GM12878 (cell line): ENCODE measurements at regions not wholly inside any gene's neighbourhood (a gene's known extent, or its start where the extent isn't known, plus 50 kb on each side); places are given as distances from the start of the nearest gene placed in this dataset.

Experiments
- BACH1 ChIP-seq: fragments of 450-650 bp; IDR thresholded peaks from 2 replicates; pipeline ENCODE4 v1.6.1; 2017; ENCODE audit warnings: mild to moderate bottlenecking, borderline replicate concordance
- BMI1 ChIP-seq: fragments of 450-650 bp; IDR thresholded peaks from 2 replicates; pipeline ENCODE4 v1.6.1; 2016; ENCODE audit warnings: mild to moderate bottlenecking, moderate library complexity, borderline replicate concordance
- E2F8 ChIP-seq: fragments of 450-650 bp; IDR thresholded peaks from 2 replicates; pipeline ENCODE4 v1.6.1; 2018; ENCODE audit warnings: mild to moderate bottlenecking, low read depth, moderate library complexity; ENCODE audit not compliant: partially characterized antibody
- ELK1 ChIP-seq: IDR thresholded peaks from 2 replicates; pipeline ENCODE4 v1.6.1; 2012; ENCODE audit warnings: low read depth, low read length, improper control_type of control experiment
- ESRRA ChIP-seq: IDR thresholded peaks from 2 replicates; pipeline ENCODE4 v1.6.1; 2012; ENCODE audit warnings: mild to moderate bottlenecking, low read length, improper control_type of control experiment
- ETV6 ChIP-seq, 2 experiments: fragments of 450-650 bp in 1 of 2; IDR thresholded peaks in 1 of 2; conservative IDR thresholded peaks in 1 of 2; 2 replicates each; pipeline ENCODE4 v1.6.1; 2014; ENCODE audit warnings: antibody characterized with exemption in 1 of 2, borderline replicate concordance in 1 of 2, low read depth in 1 of 2, mild to moderate bottlenecking in 1 of 2, moderate library complexity in 1 of 2
- FOXK2 ChIP-seq: fragments of 450-650 bp; IDR thresholded peaks from 2 replicates; pipeline ENCODE4 v1.6.1; 2017; ENCODE audit warnings: mild to moderate bottlenecking, moderate library complexity
- FOXM1 ChIP-seq: IDR thresholded peaks from 2 replicates; pipeline ENCODE4 v1.6.1; 2012; ENCODE audit warnings: low read depth, mild to moderate bottlenecking, inconsistent platforms, low read length, moderate library complexity
- GABPA ChIP-seq: IDR thresholded peaks from 2 replicates; pipeline ENCODE4 v1.6.1; 2014; ENCODE audit warnings: antibody characterized with exemption, low read depth, mild to moderate bottlenecking, inconsistent platforms
- HCFC1 ChIP-seq: fragments of 150-350 bp; IDR thresholded peaks from 2 replicates; pipeline ENCODE4 v1.6.1; 2014; ENCODE audit warnings: low read length
- IRF5 ChIP-seq: fragments of 450-650 bp; IDR thresholded peaks from 2 replicates; pipeline ENCODE4 v1.6.1; 2017; ENCODE audit warnings: borderline replicate concordance
- NR2F1 ChIP-seq: fragments of 450-650 bp; conservative IDR thresholded peaks from 2 replicates; pipeline ENCODE4 v1.6.1; 2017; ENCODE audit warnings: mild to moderate bottlenecking
- NRF1 ChIP-seq: conservative IDR thresholded peaks from 2 replicates; pipeline ENCODE4 v1.6.1; 2011; ENCODE audit warnings: mild to moderate bottlenecking, low read depth, low read length, improper control_type of control experiment
- POLR2AphosphoS2 ChIP-seq: IDR thresholded peaks from 2 replicates; pipeline ENCODE4 v1.6.1; 2011; ENCODE audit warnings: low read depth, mild to moderate bottlenecking, low read length, improper control_type of control experiment, moderate library complexity
- POU2F2 ChIP-seq: IDR thresholded peaks from 3 replicates; pipeline ENCODE4 v1.6.1; 2011; ENCODE audit warnings: low read depth, mild to moderate bottlenecking, low read length, borderline replicate concordance
- RAD21 ChIP-seq: IDR thresholded peaks from 2 replicates; pipeline ENCODE4 v1.6.1; 2011; ENCODE audit warnings: mild to moderate bottlenecking, low read depth, low read length, moderate library complexity; ENCODE audit not compliant: insufficient read depth
- RELA ChIP-seq: fragments of 450-650 bp; IDR thresholded peaks from 2 replicates; pipeline ENCODE4 v1.8.0; 2014; ENCODE audit warnings: borderline replicate concordance; ENCODE audit not compliant: partially characterized antibody
- RELB ChIP-seq: fragments of 450-650 bp; IDR thresholded peaks from 2 replicates; pipeline ENCODE4 v1.6.1; 2017; ENCODE audit warnings: low read depth, mild to moderate bottlenecking, moderate library complexity
- SIX5 ChIP-seq: IDR thresholded peaks from 2 replicates; pipeline ENCODE4 v1.6.1; 2011; ENCODE audit warnings: mild to moderate bottlenecking, low read depth, low read length, moderate library complexity; ENCODE audit not compliant: severe bottlenecking
- SMARCA5 ChIP-seq: fragments of 450-650 bp; IDR thresholded peaks from 2 replicates; pipeline ENCODE4 v1.6.1; 2017; ENCODE audit warnings: mild to moderate bottlenecking
- SP1 ChIP-seq: IDR thresholded peaks from one replicate; pipeline ENCODE4 v1.6.1; 2011; ENCODE audit warnings: low read depth, low read length
- ZNF217 ChIP-seq: fragments of 450-650 bp; IDR thresholded peaks from 2 replicates; pipeline ENCODE4 v1.6.1; 2017; ENCODE audit warnings: antibody characterized with exemption, mild to moderate bottlenecking
- ZNF274 ChIP-seq: IDR thresholded peaks from one replicate; pipeline ENCODE4 v1.8.0; 2011; ENCODE audit not compliant: insufficient read length, insufficient read depth
- ZZZ3 ChIP-seq: IDR thresholded peaks from 2 replicates; pipeline ENCODE4 v1.6.1; 2011; ENCODE audit warnings: low read depth; ENCODE audit not compliant: control insufficient read depth, insufficient read length

GRCh38 chr6:22886650-22887581, 317.6 kb downstream of the HDGFL1 start (continued):
- peak; percentile 35; the same call in 1 of the 2 replicates for TF ChIP-seq BACH1
- no peak for TF ChIP-seq SIX5
- peak; percentile 82; the same call in 1 of the 3 replicates for TF ChIP-seq POU2F2
- TF ChIP-seq FOXM1 = 0 out of 2 replicates have a peak, but pooled peaks have one; percentile 37
- TF ChIP-seq ZNF274 = no peak
- TF ChIP-seq NR2F1 = peak; percentile 45; the same call in 1 of the 2 replicates
- no peak for TF ChIP-seq GABPA
- no peak for TF ChIP-seq POLR2AphosphoS2
- peak; percentile 84 for TF ChIP-seq RELB
- TF ChIP-seq RELA = no peak
- TF ChIP-seq IRF5 = no peak
- TF ChIP-seq ZNF217 = peak; percentile 42; the same call in 1 of the 2 replicates
- no peak for TF ChIP-seq ESRRA
- no peak for TF ChIP-seq SMARCA5
- TF ChIP-seq RAD21 = no peak
- TF ChIP-seq SP1 = no peak
- TF ChIP-seq NRF1 = no peak
- TF ChIP-seq ZZZ3 = no peak
- TF ChIP-seq ETV6 (conservative IDR thresholded peaks at IDR 0.05 in 1 of 2, IDR thresholded peaks at IDR 0.05 in 1 of 2; ENCODE audit: borderline replicate concordance in 1 of 2, low read depth in 1 of 2) = peak in 1 of 2 experiments; percentile 24; a peak in 1 of 4 replicates
- TF ChIP-seq BMI1 = peak; percentile 66; the same call in 1 of the 2 replicates
- no peak for TF ChIP-seq ELK1
- TF ChIP-seq FOXK2 = no peak
- TF ChIP-seq HCFC1 = no peak
- TF ChIP-seq E2F8 = no peak
